Stimulated activated CD8-positive, alpha-beta memory T cell treated with anti-CD3 and anti-CD28 coated beads, Interleukin-15, amount 100 ng/mL, for 1 hour (primary cell): ENCODE measurements at regions not wholly inside any gene's neighbourhood (a gene's known extent, or its start where the extent isn't known, plus 50 kb on each side); places are given as distances from the start of the nearest gene placed in this dataset.

Experiments used
- DNase-seq: peaks from one replicate; pipeline ENCODE4 v3.0.0-alpha.2; 2020; ENCODE audit warnings: low read depth

DNA sequence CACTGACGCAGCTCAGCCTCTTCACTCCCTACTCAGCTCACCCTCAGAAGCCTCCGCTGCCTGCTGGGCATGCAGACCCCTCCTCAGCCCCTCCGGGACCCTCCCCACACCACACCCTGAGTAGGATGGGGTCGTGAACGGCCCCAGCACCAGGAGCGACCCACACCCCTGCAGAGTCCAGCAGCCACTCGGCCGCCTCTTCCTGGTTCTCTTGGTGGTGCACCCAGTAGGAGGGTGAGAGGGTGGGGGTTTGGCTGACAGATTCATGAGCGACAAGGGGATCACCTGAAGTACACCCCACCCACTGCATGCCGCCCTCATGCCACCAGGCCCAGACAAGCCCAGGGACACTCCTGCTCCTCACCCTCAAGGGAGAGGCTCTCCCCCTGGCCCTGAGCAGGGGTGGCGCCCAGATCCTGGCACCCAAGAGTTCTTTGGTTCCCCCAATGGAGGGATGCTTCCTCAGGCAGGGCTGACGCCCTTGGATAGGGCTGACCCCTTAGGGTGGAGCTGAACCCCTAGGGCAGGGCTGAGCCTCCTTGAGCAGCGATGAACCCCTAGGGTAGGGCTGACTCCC, 76.6 kb upstream of the GPC1 start:
- no peak for DNase-seq

DNA sequence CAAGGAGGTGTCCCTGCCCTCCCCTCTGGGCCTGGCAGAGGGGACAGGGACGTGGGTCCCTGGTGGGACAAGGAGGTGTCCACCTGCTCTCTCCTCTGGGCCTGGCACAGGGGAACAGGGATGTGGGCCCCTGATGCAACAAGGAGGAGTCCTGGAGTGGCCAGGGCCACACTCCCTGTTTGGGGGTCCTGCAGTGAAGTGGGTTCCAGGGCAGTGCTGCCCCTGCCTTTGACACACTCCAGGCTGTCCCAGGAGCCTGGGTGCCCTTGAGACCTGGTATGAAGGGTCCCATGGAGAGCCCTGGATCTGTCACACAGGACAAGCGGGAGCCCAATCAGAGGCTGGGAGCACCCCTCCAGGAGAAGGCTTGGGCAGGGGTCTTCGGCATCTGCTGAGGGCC, 75.8 kb upstream of the GPC1 start:
- no peak for DNase-seq

DNA sequence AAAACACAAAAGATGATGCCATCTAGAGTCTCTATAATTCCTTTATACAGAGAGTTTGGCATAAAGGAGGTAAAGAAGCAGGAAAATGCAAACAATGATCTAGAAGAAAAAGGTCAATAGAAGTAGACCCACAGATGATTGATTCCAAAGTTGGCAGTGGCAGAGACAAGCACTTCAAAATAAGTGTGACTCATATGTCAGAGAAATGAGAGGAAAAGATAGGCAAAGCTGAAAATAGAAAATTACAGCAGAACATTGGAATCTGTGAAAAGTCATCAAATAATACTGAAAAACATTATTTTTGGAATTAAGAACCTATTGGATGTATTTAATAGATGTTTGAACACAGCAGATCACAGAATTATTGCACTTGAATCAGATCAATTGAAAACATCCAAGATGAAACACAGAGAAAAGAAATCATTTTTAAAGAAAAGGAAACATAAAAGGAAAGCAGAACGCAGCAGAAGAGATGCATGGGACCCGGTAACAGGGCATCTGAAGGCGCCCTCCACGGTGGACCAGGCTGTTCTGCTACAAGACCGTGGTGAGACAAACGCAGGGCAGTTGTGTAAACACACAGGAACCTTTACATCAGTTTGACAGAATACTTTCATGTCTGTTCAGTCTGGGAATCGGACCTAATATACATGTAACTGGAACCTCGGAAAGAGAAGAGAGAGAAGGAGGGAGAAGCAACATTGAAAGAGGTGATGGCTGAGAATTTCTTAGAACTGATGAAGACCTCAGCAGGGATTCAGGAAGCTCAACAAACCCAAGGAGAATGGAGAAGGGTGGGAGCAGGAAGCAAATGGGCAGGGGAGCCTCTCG, 74.6 kb upstream of the GPC1 start:
- no peak for DNase-seq

DNA sequence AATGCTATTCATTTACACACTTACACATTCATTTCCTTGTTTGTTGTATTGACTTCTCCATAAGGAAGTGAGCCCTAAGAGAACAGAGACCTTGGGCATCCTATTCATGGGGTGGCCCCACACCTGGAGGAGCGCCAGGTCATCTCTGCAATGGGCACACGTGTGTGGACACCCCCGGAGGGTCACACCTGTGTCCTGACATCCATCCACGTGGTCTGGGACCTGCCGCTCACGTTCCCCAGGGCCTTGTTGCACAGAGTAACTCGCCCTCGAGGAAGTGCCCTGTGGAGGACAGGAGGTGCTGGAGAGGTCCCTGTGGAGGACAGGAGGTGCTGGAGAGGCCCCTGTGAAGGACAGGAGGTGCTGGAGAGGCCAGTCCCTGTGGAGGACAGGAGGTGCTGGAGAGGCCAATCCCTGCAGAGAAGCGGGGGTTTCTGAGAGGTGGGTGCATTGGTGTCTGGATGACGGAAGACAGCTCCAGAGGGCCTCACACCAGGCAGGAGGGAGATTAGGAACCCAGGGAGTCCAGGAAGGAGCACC, 73.2 kb upstream of the GPC1 start:
- DNase-seq, result no peak

DNA sequence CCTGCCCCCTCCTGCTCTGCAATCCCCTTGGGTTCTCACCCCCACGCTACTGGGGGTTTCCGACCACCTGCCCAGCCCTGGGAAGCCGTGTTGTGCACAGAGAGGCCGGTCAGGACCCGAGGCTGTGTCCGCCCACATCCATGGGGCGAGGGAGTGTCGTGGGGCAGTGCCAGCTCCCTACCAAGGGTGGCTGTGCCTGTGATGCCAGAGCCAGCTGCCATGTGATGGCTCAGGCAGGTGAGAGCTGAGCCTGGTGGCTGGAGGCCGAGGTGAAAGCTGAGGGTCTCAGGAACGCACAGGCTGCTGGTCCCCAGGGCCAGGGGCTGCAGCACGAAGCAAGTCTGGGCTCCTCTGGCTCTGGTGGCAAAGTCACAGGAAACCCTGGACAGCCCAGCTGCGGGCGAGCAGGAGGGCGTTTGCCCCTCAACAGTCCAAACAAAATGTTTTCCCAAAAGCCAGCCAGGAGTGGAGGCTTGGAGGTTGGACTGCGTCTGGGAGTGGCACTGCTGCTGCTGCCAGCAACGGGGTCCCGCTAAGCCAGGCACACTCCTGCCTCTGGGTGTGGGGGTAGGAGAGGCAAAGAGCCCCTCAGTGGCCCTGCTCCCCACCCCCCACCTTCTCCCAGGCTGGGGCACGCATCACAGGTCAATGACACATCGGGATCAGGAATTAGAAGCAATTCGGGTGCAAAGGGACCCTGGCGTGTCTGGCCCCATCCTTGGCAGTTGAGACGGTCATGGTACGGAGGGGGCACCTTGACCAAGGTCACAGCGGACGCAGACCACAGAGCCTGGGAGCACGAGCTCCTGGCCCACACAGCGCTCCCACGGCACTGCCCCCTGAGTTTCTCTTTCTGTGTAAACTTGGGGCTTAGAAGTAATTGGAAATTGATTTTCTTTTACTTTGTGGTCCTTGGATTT, 72.4 kb upstream of the GPC1 start:
- DNase-seq, result no peak

DNA sequence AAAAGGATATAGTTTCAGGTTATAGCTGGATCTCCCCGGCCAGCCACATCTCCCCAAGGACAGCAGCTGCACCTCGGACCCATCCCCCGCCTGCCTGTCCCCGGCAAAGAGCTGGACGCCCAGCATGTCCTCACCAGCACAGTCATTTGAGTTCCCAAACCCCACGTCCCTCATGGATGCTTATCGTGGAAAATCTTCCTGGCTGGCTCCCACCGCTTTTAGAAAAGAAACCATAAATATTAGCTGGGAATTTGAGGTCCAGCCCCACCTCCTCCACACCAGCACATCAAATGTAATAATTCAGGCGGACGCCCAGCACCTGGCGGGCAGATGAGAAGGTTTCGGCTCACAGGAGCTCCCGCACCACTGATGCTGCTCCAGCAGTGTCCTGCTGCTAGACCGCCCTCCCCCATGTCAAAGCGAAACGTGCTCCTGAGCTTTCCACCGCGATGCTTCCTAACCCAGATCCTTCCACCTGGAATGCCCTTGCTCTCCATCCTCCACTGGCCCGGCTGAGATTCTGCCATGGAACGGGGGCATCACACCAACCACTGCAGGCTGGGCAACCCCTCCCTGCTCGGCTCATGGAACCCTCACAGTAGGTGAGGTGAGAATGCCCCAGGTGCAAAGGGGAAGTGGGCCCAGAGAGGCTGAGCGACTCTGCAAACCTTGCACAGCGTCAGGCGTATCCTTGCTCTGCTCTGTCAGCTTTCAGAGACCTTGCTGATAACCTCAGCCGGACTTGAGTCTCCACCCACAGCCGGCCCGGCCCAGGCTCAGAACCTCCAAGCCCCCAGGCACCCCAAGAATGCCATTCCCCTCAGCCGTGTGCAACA, 71.5 kb upstream of the GPC1 start:
- DNase-seq, result no peak

DNA sequence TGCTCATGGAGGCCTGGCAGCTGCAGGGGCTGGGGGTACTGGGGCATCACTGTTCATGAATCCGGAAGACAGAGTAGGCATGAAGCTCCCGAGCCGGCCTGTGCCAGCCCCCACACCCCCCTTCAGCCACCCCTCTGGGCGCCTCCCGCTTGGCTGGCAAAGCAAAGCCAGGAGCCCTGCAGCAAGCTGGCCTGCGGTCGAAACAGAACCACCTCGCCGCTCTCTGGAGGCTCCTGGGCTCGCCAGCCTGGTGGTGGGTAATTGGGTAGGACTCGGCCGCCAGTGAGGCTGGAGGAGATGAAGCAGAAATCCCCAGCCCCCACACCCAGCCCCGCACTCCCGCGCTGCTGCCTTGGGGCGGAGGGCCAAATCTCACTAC, 70.9 kb upstream of the GPC1 start:
- no peak for DNase-seq

DNA sequence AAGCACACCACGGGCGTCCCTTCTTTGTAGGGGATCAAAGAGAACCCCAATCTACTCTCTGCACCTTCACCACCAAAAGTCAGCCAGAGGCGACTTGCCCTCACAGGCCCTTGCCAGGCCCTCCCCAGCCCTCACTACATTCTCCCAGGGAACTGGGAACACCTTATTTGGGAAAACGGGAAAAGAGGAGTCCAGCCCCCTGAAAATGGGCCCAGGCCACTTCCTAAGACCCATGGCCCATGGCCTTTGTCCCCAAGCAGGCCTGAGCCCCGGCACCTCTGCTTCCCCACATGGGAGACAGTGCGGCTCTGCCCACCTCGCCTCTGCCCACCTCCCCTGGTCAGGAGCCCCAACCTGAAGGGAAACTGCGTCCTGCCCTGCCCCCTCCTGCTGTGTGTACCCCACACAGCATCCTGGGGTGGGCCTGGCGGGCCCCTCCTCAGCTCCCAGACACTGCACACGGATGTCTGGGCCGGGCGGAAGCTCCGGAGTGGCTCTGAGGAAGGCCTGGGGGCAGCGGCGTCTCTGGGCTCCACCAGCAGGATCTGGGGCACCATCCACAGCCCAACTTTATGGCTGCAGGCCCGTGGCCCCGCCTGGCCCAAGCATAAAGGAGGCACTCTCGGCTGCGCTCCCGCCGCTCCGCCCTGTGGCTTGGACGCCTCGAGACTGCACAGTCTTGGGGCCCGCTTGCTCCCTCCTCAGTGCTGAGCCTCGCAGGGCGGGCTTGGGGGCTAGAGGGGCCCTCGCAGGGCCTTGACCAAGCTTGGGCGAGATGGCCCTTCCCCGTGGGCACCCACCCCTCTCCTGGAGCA, 70.3 kb upstream of the GPC1 start:
- no peak for DNase-seq

DNA sequence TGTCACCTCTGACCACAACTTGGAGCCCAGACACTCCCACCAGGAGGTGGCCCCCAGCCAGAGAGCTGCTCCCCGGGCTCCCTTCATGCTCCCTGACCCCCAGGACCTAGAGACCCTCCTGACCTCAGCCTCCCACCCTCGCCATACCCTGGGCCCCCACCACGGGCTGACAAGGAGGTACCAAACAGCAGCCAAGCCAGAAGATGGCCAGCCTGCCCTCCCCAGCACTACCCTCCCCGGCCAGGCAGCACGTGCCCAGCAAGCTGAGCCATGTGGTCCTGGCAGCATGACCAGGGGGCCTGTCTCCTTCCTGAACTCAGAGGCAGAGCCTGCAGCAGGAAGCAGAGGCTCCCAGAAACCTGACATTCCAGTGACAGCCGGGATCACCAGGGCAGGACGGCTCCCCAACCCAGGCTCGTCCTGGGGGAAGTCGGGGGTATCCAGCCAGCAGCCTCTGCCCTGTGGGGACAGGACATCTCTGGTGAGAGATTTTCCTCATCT, 69.4 kb upstream of the GPC1 start:
- no peak for DNase-seq

DNA sequence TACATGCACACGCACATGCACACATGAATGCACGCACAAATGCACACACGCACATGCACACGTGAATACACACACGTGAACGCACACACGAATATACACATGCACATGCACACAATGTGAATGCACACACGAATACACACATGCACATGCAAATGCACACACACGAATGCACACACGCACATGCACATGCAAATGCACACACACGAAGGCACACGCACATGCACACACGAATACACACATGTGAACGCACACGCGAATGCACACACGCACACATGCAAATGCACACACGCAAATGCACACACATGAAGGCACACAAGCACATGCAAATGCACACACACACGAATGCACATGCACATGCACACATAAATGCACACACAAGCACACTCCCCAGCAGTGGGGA, 68.6 kb upstream of the GPC1 start:
- no peak for DNase-seq

DNA sequence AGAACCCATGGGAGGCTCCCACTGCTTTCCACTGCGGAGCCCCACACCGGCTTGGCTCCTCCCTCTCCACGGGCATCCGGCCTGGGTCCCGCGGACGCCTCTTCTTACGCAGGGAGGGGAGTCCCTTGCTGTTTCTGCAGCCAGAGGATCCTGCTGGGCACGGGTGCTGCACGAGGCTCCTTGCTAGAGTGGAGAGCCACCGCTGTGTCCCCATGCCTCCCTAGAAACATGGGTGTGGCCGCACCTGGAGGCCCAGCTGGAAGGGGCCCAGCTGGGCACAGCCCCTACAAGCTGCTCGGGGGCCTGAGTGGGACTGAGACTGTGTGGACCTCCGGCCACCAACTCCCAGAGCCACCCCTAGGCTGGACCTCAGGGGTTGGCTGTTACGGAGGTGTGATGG, 67.7 kb upstream of the GPC1 start:
- DNase-seq, result no peak

DNA sequence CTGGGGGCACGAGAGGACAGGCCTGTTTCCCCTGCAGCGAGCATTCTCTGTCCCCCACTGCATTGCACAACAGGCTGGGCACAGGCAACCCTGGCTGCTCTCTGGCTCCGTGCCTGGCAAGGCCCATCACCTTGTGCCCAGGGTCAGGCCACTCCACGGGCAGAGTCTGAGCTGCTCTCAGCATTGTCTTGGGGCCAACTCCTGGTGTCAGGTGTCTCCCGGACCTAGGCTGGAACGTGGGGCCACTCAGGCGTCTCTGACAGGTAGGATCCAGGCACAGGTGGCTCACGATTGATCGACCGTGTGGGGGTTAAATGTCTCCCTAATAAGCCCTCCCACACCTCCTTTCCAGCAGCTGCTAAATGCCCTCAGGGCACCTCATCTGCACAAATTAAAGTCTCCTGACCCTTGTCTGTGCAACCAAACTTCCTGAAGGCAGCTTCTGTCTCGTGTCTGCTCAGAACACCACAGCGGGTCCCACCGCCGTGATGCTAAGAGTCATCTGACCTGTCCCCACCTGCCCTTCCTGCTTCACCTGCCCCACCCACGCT, 66.6 kb upstream of the GPC1 start:
- no peak for DNase-seq

DNA sequence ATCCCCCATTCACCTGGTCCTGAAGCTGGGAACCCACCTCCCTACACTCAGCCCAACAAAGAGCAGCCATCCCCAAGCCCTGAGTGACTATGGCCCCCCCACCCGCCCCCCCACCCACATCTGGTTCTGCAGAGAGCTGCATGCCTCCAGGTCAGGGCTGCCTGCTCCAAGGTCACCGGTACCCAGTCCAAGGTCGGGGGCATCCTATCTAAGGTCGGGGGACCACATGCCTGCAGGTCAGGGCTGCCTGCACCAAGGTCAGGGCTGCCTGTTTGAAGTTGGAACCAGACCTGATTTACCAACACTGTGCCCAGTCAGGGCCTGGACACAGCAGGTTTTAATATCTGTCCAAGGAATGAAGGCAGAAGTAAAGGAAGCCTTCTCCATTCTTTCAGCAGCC, 66.1 kb upstream of the GPC1 start:
- DNase-seq, result no peak

DNA sequence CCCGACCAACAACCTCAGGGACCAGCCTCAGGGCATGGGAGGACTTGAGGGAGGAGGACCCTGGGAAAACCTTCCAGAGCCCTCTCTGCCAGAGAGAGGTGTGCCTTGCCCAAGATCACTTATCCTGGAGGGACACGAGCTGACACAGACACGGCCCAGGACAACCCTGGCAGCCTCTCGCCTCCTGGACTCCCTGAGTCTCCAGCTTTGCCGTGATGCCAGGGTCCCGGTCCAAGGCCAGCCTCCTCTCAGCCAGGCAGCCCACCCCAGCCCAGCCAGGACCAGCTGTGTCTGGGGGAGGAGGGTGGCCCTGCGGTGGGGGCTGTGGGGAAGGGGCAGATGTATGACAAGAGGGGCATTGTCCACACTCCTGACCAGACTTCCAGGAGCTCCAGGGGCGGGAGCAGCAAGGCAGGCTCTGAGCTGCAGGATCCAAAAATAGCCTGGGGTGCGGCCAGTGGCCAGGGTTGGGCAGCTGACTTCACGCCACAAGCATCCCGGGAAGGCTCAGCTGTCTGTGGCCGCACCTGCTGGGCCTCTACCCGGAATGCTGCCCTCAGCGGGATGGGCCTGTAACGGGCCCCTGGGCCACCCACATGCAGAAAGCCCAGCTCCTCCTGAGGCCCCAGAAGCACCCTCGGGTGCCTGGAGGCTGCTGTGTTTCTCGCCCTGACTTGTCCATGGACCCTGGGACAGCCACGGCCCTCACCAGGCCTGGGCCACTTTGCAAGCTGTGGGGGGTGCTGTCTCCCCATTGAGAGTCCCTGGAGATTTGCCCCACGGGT, 65.5 kb upstream of the GPC1 start:
- DNase-seq, result no peak

DNA sequence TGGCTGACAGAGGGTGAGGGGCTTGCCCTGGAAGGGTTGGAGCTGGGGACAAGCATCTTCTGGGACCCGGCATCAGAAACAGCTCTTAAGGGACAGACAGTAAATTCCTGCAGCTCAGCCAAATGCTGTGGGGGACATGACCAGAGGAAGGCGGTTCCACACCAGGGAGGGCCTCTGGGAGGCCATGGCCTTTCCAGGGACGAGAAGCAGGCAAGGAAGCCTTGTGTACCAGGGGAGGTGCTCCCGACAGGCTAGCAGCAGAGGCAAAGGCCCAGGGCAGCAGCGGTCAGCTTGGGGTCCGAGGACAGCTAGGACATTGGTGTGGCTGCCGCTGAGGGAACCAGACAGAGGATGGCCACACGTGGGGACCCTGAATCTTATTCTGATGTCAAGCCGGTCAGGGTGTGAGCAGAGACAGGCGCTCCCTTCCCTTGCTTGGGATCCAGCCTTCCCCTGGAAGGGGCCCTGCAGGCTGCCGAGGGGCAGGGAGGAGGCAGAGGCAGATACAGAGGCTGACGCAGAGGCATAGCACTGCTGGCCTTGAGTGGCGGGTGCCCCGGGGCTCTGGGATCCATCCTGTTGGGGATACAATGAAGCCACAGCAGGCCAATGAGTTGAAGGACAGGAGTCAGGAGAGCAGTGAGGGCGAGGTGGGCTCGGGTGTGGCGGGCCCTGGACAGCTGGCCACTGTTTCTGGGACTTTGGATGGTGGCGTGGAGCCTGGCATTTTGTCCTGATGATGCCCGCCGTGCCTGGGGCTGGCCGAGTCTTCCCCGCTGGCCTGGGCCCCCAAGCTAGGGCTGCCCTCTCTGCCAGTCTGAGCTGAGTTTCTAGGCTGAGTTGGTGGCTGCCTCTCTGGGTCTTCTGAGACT, 64.1 kb upstream of the GPC1 start:
- DNase-seq, result no peak

DNA sequence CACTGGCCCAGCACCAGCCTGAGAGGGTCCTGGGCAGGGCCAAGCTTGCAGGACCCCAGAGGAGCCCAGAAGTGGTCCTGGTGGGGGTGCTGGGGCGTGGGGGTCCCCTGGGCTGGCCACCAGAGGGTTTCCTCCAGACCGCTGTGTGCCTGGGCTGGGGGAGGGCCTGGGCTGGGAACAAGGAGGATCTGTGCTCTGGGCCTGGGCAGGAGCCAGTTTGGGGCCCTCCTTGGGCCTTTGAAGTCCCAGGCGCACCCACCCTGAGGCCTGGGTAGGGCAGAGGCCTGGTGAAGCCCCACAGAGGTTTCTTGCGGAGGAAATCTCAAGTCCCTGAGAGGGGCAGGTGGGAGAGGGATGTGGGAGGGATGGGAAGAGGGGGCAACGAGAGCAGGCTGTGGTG, 63.4 kb upstream of the GPC1 start:
- DNase-seq, result no peak

DNA sequence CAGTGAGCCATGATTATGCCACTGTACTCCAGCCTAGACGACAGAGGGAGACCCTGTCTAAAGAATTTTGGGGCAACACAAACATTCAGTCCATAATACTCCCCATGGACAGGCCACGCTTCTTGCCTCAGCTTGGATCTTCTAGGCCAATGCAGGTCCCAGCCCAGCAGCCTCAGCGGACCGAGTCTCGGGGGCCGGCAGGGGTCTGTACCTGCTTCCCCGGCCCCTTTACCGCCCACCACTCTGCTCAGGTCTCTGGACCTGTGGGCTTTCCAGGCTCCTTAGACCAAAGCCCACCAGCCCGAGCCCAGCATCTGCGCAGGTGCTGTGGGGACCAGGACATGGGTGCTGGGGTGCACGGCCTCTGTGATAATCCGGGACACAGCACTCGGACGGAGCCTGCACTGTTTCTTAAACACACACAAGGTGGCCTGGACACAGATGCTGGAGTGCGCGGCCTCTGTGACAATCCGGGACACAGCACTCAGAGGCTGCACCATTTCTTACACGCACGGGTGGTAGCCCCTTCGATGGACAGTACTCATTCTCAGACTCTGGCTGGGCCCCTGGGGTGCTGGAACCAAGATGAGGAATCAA, 62.1 kb upstream of the GPC1 start:
- DNase-seq, result no peak
